ENCODE measurements at regions not wholly inside any gene's neighbourhood (a gene's known extent, or its start where the extent isn't known, plus 50 kb on each side); places are given as distances from the start of the nearest gene placed in this dataset.

DNA sequence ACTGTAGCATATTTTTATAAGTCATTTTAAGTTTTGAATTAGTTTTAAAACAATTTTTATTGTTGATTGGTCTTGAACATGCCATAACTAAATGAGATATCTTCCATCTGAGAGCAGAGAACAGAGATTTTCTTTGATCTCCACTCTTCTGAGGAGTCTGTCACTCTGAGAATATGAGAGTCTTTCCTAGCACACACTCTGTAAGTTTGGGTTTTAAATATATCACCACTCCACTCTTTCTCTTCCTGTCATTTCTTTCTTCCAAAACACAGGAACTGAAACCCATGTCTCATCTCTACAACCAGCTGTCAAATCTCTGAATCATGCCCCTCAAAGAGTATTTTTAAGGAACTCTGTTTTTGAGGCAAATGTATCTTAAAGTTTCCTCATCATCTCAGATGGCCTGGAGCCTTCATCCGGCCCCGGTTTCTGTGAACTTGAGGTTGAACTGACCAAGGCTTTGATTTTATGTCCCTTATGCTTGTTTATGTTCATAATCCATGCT is 698.2 kb upstream of the SGCG start:
- no peak for TF ChIP-seq CTCF (conservative IDR thresholded peaks at IDR 0.05)
- Mint-ChIP-seq H3K4me3 (no peak overlapping the region), H3K9me3 (no peaks in the 10 kb centered on the region), H3K27ac (ENCODE audit: unreplicated experiment) (no peak overlapping the region), H3K4me1 (no peaks in the 10 kb centered on the region), H3K36me3 (ENCODE audit: low read depth) (no peaks in the 10 kb centered on the region), H3K27me3 (ENCODE audit: low read depth) (no peaks in the 10 kb centered on the region)
- DNase-seq (ENCODE audit: low read depth, low spot score) = no peak

- H3K27ac Mint-ChIP-seq (ENCODE audit: unreplicated experiment) = no peak overlapping the region
Measured at GRCh38 chr13:22483276-22483675, 697.5 kb upstream of the SGCG start.

DNA sequence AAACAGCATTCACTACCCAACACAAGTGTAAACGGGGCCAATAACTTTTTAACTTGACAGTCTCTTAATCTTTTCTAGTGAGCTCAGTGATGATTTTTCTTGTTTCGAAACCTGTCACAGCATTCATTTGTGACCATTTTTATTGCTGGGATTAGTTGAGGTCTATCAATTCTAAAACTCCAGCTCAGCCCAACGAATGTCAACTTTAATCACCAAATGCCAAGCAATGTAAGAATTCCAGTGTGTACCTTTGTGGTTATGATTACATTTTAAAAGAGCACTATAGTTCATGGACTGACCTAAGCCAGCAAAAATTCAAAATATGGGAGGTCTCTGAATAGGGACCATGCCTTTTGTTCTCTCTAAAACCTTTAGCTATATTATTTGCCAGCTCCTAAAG is 694.3 kb upstream of the SGCG start:
- Mint-ChIP-seq H3K36me3 (ENCODE audit: low read depth) (no peaks in the 10 kb centered on the region), H3K27ac (ENCODE audit: unreplicated experiment) (no peak overlapping the region), H3K4me1 (no peaks in the 10 kb centered on the region), H3K27me3 (ENCODE audit: low read depth) (no peaks in the 10 kb centered on the region), H3K4me3 (no peak overlapping the region), H3K9me3 (no peaks in the 10 kb centered on the region)
- no peak for TF ChIP-seq CTCF (conservative IDR thresholded peaks at IDR 0.05)
- DNase-seq (ENCODE audit: low read depth, low spot score) = no peak

More at GRCh38 chr13:22483276-22483675, 697.5 kb upstream of the SGCG start:
- no peak for DNase-seq (ENCODE audit: low read depth, low spot score)
- no peaks in the 10 kb centered on the region for H3K27me3 Mint-ChIP-seq (ENCODE audit: low read depth)
- H3K4me3 Mint-ChIP-seq = no peak overlapping the region
- no peaks in the 10 kb centered on the region for H3K4me1 Mint-ChIP-seq
- H3K36me3 Mint-ChIP-seq (ENCODE audit: low read depth) = no peaks in the 10 kb centered on the region
- no peak for TF ChIP-seq CTCF (conservative IDR thresholded peaks at IDR 0.05)
- no peaks in the 10 kb centered on the region for H3K9me3 Mint-ChIP-seq

- Mint-ChIP-seq H3K27ac (ENCODE audit: unreplicated experiment) (no peak overlapping the region), H3K9me3 (no peaks in the 10 kb centered on the region), H3K4me1 (no peaks in the 10 kb centered on the region), H3K4me3 (no peak overlapping the region), H3K27me3 (ENCODE audit: low read depth) (no peaks in the 10 kb centered on the region), H3K36me3 (ENCODE audit: low read depth) (no peaks in the 10 kb centered on the region)
- TF ChIP-seq CTCF (conservative IDR thresholded peaks at IDR 0.05) = no peak
- no peak for DNase-seq (ENCODE audit: low read depth, low spot score)
Measured at GRCh38 chr13:22487932-22488331, 692.8 kb upstream of the SGCG start.

DNA sequence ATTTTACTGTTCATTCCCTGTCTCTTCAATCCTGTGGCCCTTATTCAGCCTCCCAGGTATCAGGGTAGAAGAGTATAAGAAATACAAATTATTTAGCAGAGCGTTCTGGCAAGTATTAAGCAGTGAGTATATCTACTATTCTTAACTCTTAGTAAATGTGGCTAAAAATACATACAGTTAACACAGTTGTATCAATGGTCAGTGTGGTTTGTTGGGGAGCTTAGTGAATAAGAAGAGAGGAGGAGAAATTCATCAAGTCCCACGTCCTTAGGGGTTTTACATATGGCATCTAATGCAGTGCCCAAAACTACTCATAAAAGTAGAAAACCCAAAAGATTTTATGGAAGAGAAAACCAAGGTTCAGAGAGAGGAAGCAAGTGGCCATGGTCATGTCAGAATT is 691.0 kb upstream of the SGCG start:
- Mint-ChIP-seq H3K36me3 (ENCODE audit: low read depth) (no peaks in the 10 kb centered on the region), H3K27me3 (ENCODE audit: low read depth) (no peaks in the 10 kb centered on the region), H3K4me1 (peaks cover 1% of the 10 kb centered on the region), H3K9me3 (no peaks in the 10 kb centered on the region), H3K4me3 (no peak overlapping the region), H3K27ac (ENCODE audit: unreplicated experiment) (no peak overlapping the region)
- no peak for DNase-seq (ENCODE audit: low read depth, low spot score)
- no peak for TF ChIP-seq CTCF (conservative IDR thresholded peaks at IDR 0.05)

- H3K27me3 Mint-ChIP-seq (ENCODE audit: low read depth) = peaks cover 4% of the 10 kb centered on the region
- H3K4me3 Mint-ChIP-seq = no peak overlapping the region
- no peaks in the 10 kb centered on the region for H3K36me3 Mint-ChIP-seq (ENCODE audit: low read depth)
- no peaks in the 10 kb centered on the region for H3K9me3 Mint-ChIP-seq
- no peak for DNase-seq (ENCODE audit: low read depth, low spot score)
- no peak for TF ChIP-seq CTCF (conservative IDR thresholded peaks at IDR 0.05)
- H3K27ac Mint-ChIP-seq (ENCODE audit: unreplicated experiment) = no peak overlapping the region
- peaks cover 20% of the 10 kb centered on the region for H3K4me1 Mint-ChIP-seq
Measured at GRCh38 chr13:22495819-22496218, 685.0 kb upstream of the SGCG start.
